Smooth muscle cell (in vitro differentiated cells): ENCODE measurements at regions not wholly inside any gene's neighbourhood (a gene's known extent, or its start where the extent isn't known, plus 50 kb on each side); places are given as distances from the start of the nearest gene placed in this dataset. TPM values are rescaled to one million over a fixed set of nuclear protein-coding genes. Genes with fewer than 3 reads are reported as not detected.

Experiments
- DNase-seq: peaks from one replicate; lab custom pipeline; 2025; ENCODE audit not compliant: unreplicated experiment; lab: John Stamatoyannopoulos, UW
- H2AFZ ChIP-seq: fragments of 200-600 bp; sonication (generic); 2 replicates; pipeline ENCODE4 v1.6.0; 2016; ENCODE audit warnings: antibody characterized with exemption, low read depth, mild to moderate bottlenecking
- H3F3A ChIP-seq: fragments of 200-600 bp; sonication (generic); 2 replicates; pipeline ENCODE4 v1.6.0; 2017; ENCODE audit warnings: antibody characterized with exemption, low read depth
- H3K27ac ChIP-seq: fragments of 200-600 bp; sonication (generic); 2 replicates; pipeline ENCODE4 v1.5.1; 2016; ENCODE audit warnings: low read depth, mild to moderate bottlenecking
- H3K27me3 ChIP-seq: fragments of 200-600 bp; sonication (generic); 2 replicates; pipeline ENCODE4 v1.6.1; 2016; ENCODE audit warnings: low read depth, mild to moderate bottlenecking
- H3K36me3 ChIP-seq: fragments of 200-600 bp; sonication (generic); 2 replicates; pipeline ENCODE4 v1.5.1; 2016; ENCODE audit warnings: low read depth
- H3K4me1 ChIP-seq: fragments of 200-600 bp; sonication (generic); 2 replicates; pipeline ENCODE4 v1.5.1; 2016; ENCODE audit warnings: low read depth
- H3K4me2 ChIP-seq: fragments of 200-600 bp; sonication (generic); 2 replicates; pipeline ENCODE4 v1.6.0; 2016; ENCODE audit warnings: mild to moderate bottlenecking
- H3K4me3 ChIP-seq: fragments of 200-600 bp; sonication (generic); 2 replicates; pipeline ENCODE4 v1.5.1; 2016; ENCODE audit warnings: mild to moderate bottlenecking
- H3K79me2 ChIP-seq: fragments of 200-600 bp; sonication (generic); 2 replicates; pipeline ENCODE4 v1.6.0; 2016; ENCODE audit warnings: low read depth, mild to moderate bottlenecking
- H3K9ac ChIP-seq: fragments of 200-600 bp; sonication (generic); 2 replicates; pipeline ENCODE4 v1.6.0; 2016; ENCODE audit warnings: low read depth
- H3K9me3 ChIP-seq: fragments of 200-600 bp; sonication (generic); replicated peaks from 2 replicates; pipeline ENCODE4 v1.5.1; 2016; ENCODE audit warnings: low read depth
- H4K20me1 ChIP-seq: fragments of 200-600 bp; sonication (generic); 2 replicates; pipeline ENCODE4 v1.6.0; 2016; ENCODE audit warnings: low read depth
- WGBS: methylation state at CpG from one replicate; pipeline ENCODE4 v1.1.7; 2016; ENCODE audit warnings: low lambda C conversion rate; 5-methylcytosine and 5-hydroxymethylcytosine counted together
- small RNA-seq: library from RNA; depleted of rRNA; stranded (forward); fragments of <200 nt; gene quantifications from one replicate; pipeline ENCODE3, GENCODE V24; 2014
- TF ChIP-seq, protein P1 (sequence below): fragments of 200-600 bp; sonication (generic); IDR thresholded peaks from 2 replicates; pipeline ENCODE4 v1.5.1; 2017; ENCODE audit warnings: borderline replicate concordance, mild to moderate bottlenecking, antibody characterized with exemption; ENCODE audit not compliant: insufficient read depth, poor library complexity, severe bottlenecking

- Histone ChIP-seq H3K9me3 (no peaks in the 10 kb centered on the region), H3K9ac (no peak overlapping the region), H3K4me1 (no peaks in the 10 kb centered on the region), H3K36me3 (no peaks in the 10 kb centered on the region), H3K79me2 (no peaks in the 10 kb centered on the region), H4K20me1 (no peaks in the 10 kb centered on the region), H2AFZ (no peak overlapping the region), H3K4me2 (no peak overlapping the region), H3K27me3 (no peaks in the 10 kb centered on the region), H3K27ac (no peak overlapping the region), H3F3A (no peaks in the 10 kb centered on the region), H3K4me3 (no peak overlapping the region)
- 85% methylated on average over 1 of the region's 1 CpG for WGBS
- DNase-seq: no peak
- TF ChIP-seq, protein P1, sequence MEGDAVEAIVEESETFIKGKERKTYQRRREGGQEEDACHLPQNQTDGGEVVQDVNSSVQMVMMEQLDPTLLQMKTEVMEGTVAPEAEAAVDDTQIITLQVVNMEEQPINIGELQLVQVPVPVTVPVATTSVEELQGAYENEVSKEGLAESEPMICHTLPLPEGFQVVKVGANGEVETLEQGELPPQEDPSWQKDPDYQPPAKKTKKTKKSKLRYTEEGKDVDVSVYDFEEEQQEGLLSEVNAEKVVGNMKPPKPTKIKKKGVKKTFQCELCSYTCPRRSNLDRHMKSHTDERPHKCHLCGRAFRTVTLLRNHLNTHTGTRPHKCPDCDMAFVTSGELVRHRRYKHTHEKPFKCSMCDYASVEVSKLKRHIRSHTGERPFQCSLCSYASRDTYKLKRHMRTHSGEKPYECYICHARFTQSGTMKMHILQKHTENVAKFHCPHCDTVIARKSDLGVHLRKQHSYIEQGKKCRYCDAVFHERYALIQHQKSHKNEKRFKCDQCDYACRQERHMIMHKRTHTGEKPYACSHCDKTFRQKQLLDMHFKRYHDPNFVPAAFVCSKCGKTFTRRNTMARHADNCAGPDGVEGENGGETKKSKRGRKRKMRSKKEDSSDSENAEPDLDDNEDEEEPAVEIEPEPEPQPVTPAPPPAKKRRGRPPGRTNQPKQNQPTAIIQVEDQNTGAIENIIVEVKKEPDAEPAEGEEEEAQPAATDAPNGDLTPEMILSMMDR: no peak
Measured at GRCh38 chrX:126456136-126456535, 96.5 kb downstream of the DCAF12L1 start.

DNA sequence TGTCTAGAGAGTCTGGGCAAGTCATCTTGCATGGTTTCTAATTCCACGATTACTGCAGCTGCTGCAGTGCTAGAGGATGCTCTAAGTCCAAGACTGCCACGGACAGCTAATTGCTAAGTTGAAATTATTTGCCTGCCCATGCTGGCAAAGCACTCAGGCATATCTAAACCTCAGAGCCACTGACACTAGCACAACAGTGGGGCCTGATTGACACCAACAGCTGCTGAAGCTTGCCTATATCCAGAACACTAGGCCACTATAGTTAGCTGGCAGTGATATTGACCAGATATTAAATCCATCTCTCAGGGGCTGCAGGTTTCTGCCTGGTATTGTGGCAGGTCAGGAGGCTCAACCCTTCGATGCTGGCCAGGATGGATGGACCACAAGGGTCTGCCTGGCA, 103.9 kb downstream of the DCAF12L1 start:
- WGBS: 68% methylated on average over 3 of the region's 3 CpGs
- H3K4me3 ChIP-seq: no peak overlapping the region

More for the DNA sequence above, 103.9 kb downstream of the DCAF12L1 start:
- no peaks in the 10 kb centered on the region for H3K79me2 ChIP-seq
- H4K20me1 ChIP-seq: no peaks in the 10 kb centered on the region
- H3K27ac ChIP-seq: no peak overlapping the region
- H3K36me3 ChIP-seq: no peaks in the 10 kb centered on the region
- H3K27me3 ChIP-seq: no peaks in the 10 kb centered on the region
- H3K4me2 ChIP-seq: no peak overlapping the region
- H3K4me1 ChIP-seq: no peaks in the 10 kb centered on the region
- no peaks in the 10 kb centered on the region for H3F3A ChIP-seq
- H3K9me3 ChIP-seq: no peaks in the 10 kb centered on the region
- DNase-seq: no peak
- TF ChIP-seq, protein P1: no peak
- H3K9ac ChIP-seq: no peak overlapping the region
- no peak overlapping the region for H2AFZ ChIP-seq

Small RNA genes lying in the stretch of these regions (small RNA-seq; reads per million reads assigned to genes)
- gene MTND4LP1: not detected
